WTC11 (cell line): ENCODE measurements at regions not wholly inside any gene's neighbourhood (a gene's known extent, or its start where the extent isn't known, plus 50 kb on each side); places are given as distances from the start of the nearest gene placed in this dataset.

Source experiments
- ATAC-seq: fragments of 200-7000 bp; cut with Tn5 transposase; 2 replicates; pipeline ENCODE4 v1.10.0; 2021; ENCODE audit warnings: mild to moderate bottlenecking, moderate library complexity
- CTCF ChIA-PET: fragments of 300-600 bp; sonication (Branson Sonifier 250); formaldehyde crosslinking; loops from one replicate; lab custom pipeline; 2021; ENCODE audit warnings: antibody characterized with exemption; lab: Charles Lee
- POLR2A ChIA-PET: fragments of 350-600 bp; sonication (Branson Sonifier 250); formaldehyde crosslinking; loops from one replicate; lab custom pipeline; 2021; ENCODE audit warnings: antibody characterized with exemption; lab: Charles Lee
- DNase-seq: peaks from one replicate; pipeline ENCODE4 v3.0.0; 2021; ENCODE audit warnings: low spot score
- H3K27ac Mint-ChIP-seq: 2 replicates; pipeline ENCODE4 v1.8.0; 2021; ENCODE audit warnings: mixed read lengths
- H3K27me3 Mint-ChIP-seq: 2 replicates; pipeline ENCODE4 v1.8.0; 2021; ENCODE audit warnings: low read depth, mild to moderate bottlenecking, moderate library complexity, mixed read lengths
- H3K36me3 Mint-ChIP-seq: 2 replicates; pipeline ENCODE4 v1.8.0; 2021; ENCODE audit warnings: mixed read lengths
- H3K4me1 Mint-ChIP-seq: 2 replicates; pipeline ENCODE4 v1.8.0; 2022; ENCODE audit warnings: mixed read lengths
- H3K4me3 Mint-ChIP-seq: 2 replicates; pipeline ENCODE4 v1.8.0; 2021; ENCODE audit warnings: mild to moderate bottlenecking, moderate library complexity, mixed read lengths
- H3K9me3 Mint-ChIP-seq: 2 replicates; pipeline ENCODE4 v1.8.0; 2021; ENCODE audit warnings: mixed read lengths
- CREB1 ChIP-seq: sonication (generic); formaldehyde crosslinking; IDR thresholded peaks from 2 replicates; pipeline ENCODE4 v1.8.0; 2023; ENCODE audit warnings: mild to moderate bottlenecking, missing genetic modification reagents
- ETV6 ChIP-seq: sonication (generic); formaldehyde crosslinking; IDR thresholded peaks from 2 replicates; pipeline ENCODE4 v1.8.1; 2022; ENCODE audit warnings: mild to moderate bottlenecking, missing genetic modification reagents
- GTF2I ChIP-seq: fragments of 250-450 bp; sonication (Bioruptor Pico); conservative IDR thresholded peaks from 2 replicates; pipeline ENCODE4 v1.4.0; 2021; ENCODE audit warnings: mild to moderate bottlenecking
- IRF2 ChIP-seq: sonication (generic); formaldehyde crosslinking; IDR thresholded peaks from 2 replicates; pipeline ENCODE4 v1.8.0; 2022; ENCODE audit warnings: low read depth, missing genetic modification reagents, borderline replicate concordance
- MXD4 ChIP-seq: fragments of 250-450 bp; sonication (Bioruptor Pico); IDR thresholded peaks from 2 replicates; pipeline ENCODE4 v1.8.0; 2021; ENCODE audit warnings: mild to moderate bottlenecking, moderate library complexity, borderline replicate concordance
- PRRX2 ChIP-seq: fragments of 250-450 bp; sonication (Bioruptor Pico); IDR thresholded peaks from 2 replicates; pipeline ENCODE4 v1.8.0; 2021; ENCODE audit warnings: mild to moderate bottlenecking
- RELA ChIP-seq: sonication (generic); formaldehyde crosslinking; IDR thresholded peaks from 2 replicates; pipeline ENCODE4 v1.8.1; 2022; ENCODE audit warnings: missing genetic modification reagents, mild to moderate bottlenecking, borderline replicate concordance
- SP1 ChIP-seq: sonication (generic); formaldehyde crosslinking; conservative IDR thresholded peaks from 2 replicates; pipeline ENCODE4 v1.8.1; 2022; ENCODE audit warnings: missing genetic modification reagents
- TP53 ChIP-seq: sonication (generic); formaldehyde crosslinking; IDR thresholded peaks from 2 replicates; pipeline ENCODE4 v1.8.1; 2023; ENCODE audit warnings: mild to moderate bottlenecking, missing genetic modification reagents
- ZBTB21 ChIP-seq: sonication (generic); formaldehyde crosslinking; IDR thresholded peaks from 2 replicates; pipeline ENCODE4 v1.8.1; 2023; ENCODE audit warnings: mild to moderate bottlenecking, missing genetic modification reagents, borderline replicate concordance
- TF ChIP-seq, protein P1 (sequence below): sonication (generic); formaldehyde crosslinking; IDR thresholded peaks from 2 replicates; pipeline ENCODE4 v1.8.1; 2022; ENCODE audit warnings: low read depth, mild to moderate bottlenecking, moderate library complexity, missing genetic modification reagents, borderline replicate concordance
- TF ChIP-seq, protein P2 (sequence below): sonication (generic); formaldehyde crosslinking; IDR thresholded peaks from 2 replicates; pipeline ENCODE4 v1.8.0; 2022; ENCODE audit warnings: mild to moderate bottlenecking, missing genetic modification reagents
- TF ChIP-seq, protein P3 (sequence below): fragments of 250-450 bp; sonication (Bioruptor Pico); IDR thresholded peaks from 2 replicates; pipeline ENCODE4 v2.1.2; 2022; ENCODE audit warnings: mild to moderate bottlenecking, moderate library complexity
- TF ChIP-seq, protein P4 (sequence below): sonication (generic); formaldehyde crosslinking; IDR thresholded peaks from 2 replicates; pipeline ENCODE4 v1.8.1; 2022; ENCODE audit warnings: mild to moderate bottlenecking, moderate library complexity, missing genetic modification reagents
- TF ChIP-seq, protein P5 (sequence below): sonication (generic); formaldehyde crosslinking; IDR thresholded peaks from 2 replicates; pipeline ENCODE4 v1.8.1; 2023; ENCODE audit warnings: mild to moderate bottlenecking, missing genetic modification reagents, moderate library complexity
- TF ChIP-seq, protein P6 (sequence below): sonication (generic); formaldehyde crosslinking; conservative IDR thresholded peaks from 2 replicates; pipeline ENCODE4 v1.8.1; 2022; ENCODE audit warnings: mild to moderate bottlenecking, missing genetic modification reagents
- TF ChIP-seq, protein P7 (sequence below): sonication (generic); formaldehyde crosslinking; IDR thresholded peaks from 2 replicates; pipeline ENCODE4 v1.8.1; 2022; ENCODE audit warnings: missing genetic modification reagents, borderline replicate concordance
- TF ChIP-seq, protein P8 (sequence below): sonication (generic); formaldehyde crosslinking; IDR thresholded peaks from 2 replicates; pipeline ENCODE4 v1.8.0; 2022; ENCODE audit warnings: missing genetic modification reagents

DNA sequence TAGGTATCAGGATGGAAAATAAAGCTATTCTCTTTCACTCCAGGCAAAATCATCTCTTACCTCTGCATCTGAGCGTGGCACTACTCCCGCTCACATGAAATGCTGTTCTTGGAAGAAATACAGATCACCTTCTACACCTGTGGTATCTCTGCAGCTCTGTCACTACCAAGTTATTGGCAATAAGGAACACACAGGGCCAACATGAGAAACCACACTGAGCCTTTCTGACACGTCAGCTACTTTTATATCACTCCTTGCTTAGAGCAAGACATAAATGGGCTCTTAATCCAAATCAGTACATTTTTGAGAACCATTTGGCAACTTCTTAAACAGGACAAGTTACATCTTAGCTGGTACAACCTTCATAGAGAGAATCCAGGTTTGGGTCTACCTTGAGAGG is 101.8 kb upstream of the GUCY1A1 start (continued):
- TF ChIP-seq, protein P1, sequence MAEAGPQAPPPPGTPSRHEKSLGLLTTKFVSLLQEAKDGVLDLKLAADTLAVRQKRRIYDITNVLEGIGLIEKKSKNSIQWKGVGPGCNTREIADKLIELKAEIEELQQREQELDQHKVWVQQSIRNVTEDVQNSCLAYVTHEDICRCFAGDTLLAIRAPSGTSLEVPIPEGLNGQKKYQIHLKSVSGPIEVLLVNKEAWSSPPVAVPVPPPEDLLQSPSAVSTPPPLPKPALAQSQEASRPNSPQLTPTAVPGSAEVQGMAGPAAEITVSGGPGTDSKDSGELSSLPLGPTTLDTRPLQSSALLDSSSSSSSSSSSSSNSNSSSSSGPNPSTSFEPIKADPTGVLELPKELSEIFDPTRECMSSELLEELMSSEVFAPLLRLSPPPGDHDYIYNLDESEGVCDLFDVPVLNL (CRISPR knock-in tag) = no peak
- no peak for TF ChIP-seq SP1
- TF ChIP-seq, protein P2, sequence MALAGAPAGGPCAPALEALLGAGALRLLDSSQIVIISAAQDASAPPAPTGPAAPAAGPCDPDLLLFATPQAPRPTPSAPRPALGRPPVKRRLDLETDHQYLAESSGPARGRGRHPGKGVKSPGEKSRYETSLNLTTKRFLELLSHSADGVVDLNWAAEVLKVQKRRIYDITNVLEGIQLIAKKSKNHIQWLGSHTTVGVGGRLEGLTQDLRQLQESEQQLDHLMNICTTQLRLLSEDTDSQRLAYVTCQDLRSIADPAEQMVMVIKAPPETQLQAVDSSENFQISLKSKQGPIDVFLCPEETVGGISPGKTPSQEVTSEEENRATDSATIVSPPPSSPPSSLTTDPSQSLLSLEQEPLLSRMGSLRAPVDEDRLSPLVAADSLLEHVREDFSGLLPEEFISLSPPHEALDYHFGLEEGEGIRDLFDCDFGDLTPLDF (CRISPR knock-in tag) = no peak
- TF ChIP-seq, all 79 proteins: peak for 0

DNA sequence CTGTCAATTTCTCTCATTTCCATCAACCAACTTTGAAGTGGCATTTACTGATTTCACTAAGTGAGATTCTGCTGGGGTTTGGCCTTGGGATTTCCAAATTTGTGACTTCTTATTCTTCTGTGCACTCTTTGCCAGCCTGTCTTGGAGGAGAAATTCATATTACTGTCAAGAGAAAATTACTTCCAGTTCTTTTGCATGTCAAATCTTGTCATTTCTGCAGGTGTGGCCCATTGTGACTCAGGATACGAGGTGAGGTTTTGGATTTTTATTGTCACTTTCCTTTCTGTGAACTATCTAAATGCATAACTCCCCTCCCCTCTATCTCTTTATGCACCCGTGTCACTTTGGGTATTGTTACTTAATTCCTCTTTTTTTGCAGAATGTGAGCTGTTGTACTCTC is 102.6 kb upstream of the GUCY1A1 start:
- H3K27me3 Mint-ChIP-seq = no peaks in the 10 kb centered on the region
- POLR2A ChIA-PET = no interaction called here
- no peaks in the 10 kb centered on the region for H3K36me3 Mint-ChIP-seq
- DNase-seq (no peak), ATAC-seq (no peak)
- no peaks in the 10 kb centered on the region for H3K9me3 Mint-ChIP-seq
- TF ChIP-seq ETV6 (CRISPR knock-in tag) (no peak), MXD4 (no peak), IRF2 (CRISPR knock-in tag) (no peak), RELA (CRISPR knock-in tag) (no peak), GTF2I (CRISPR knock-in tag) (no peak), ZBTB21 (no peak), CREB1 (CRISPR knock-in tag) (no peak), TP53 (no peak), PRRX2 (CRISPR knock-in tag) (no peak)
- TF ChIP-seq, protein P3, sequence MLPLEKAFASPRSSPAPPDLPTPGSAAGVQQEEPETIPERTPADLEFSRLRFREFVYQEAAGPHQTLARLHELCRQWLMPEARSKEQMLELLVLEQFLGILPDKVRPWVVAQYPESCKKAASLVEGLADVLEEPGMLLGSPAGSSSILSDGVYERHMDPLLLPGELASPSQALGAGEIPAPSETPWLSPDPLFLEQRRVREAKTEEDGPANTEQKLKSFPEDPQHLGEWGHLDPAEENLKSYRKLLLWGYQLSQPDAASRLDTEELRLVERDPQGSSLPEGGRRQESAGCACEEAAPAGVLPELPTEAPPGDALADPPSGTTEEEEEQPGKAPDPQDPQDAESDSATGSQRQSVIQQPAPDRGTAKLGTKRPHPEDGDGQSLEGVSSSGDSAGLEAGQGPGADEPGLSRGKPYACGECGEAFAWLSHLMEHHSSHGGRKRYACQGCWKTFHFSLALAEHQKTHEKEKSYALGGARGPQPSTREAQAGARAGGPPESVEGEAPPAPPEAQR (CRISPR knock-in tag) = no peak
- TF ChIP-seq, protein P1 (CRISPR knock-in tag) = no peak
- TF ChIP-seq, protein P4, sequence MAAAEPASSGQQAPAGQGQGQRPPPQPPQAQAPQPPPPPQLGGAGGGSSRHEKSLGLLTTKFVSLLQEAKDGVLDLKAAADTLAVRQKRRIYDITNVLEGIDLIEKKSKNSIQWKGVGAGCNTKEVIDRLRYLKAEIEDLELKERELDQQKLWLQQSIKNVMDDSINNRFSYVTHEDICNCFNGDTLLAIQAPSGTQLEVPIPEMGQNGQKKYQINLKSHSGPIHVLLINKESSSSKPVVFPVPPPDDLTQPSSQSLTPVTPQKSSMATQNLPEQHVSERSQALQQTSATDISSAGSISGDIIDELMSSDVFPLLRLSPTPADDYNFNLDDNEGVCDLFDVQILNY (CRISPR knock-in tag) = no peak
- TF ChIP-seq, protein P5, sequence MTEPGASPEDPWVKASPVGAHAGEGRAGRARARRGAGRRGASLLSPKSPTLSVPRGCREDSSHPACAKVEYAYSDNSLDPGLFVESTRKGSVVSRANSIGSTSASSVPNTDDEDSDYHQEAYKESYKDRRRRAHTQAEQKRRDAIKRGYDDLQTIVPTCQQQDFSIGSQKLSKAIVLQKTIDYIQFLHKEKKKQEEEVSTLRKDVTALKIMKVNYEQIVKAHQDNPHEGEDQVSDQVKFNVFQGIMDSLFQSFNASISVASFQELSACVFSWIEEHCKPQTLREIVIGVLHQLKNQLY (CRISPR knock-in tag) = no peak
- TF ChIP-seq, protein P6, sequence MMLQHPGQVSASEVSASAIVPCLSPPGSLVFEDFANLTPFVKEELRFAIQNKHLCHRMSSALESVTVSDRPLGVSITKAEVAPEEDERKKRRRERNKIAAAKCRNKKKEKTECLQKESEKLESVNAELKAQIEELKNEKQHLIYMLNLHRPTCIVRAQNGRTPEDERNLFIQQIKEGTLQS (CRISPR knock-in tag) = no peak
- TF ChIP-seq, protein P7, sequence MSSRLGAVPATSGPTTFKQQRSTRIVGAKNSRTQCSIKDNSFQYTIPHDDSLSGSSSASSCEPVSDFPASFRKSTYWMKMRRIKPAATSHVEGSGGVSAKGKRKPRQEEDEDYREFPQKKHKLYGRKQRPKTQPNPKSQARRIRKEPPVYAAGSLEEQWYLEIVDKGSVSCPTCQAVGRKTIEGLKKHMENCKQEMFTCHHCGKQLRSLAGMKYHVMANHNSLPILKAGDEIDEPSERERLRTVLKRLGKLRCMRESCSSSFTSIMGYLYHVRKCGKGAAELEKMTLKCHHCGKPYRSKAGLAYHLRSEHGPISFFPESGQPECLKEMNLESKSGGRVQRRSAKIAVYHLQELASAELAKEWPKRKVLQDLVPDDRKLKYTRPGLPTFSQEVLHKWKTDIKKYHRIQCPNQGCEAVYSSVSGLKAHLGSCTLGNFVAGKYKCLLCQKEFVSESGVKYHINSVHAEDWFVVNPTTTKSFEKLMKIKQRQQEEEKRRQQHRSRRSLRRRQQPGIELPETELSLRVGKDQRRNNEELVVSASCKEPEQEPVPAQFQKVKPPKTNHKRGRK (CRISPR knock-in tag) = no peak
- TF ChIP-seq, protein P8, sequence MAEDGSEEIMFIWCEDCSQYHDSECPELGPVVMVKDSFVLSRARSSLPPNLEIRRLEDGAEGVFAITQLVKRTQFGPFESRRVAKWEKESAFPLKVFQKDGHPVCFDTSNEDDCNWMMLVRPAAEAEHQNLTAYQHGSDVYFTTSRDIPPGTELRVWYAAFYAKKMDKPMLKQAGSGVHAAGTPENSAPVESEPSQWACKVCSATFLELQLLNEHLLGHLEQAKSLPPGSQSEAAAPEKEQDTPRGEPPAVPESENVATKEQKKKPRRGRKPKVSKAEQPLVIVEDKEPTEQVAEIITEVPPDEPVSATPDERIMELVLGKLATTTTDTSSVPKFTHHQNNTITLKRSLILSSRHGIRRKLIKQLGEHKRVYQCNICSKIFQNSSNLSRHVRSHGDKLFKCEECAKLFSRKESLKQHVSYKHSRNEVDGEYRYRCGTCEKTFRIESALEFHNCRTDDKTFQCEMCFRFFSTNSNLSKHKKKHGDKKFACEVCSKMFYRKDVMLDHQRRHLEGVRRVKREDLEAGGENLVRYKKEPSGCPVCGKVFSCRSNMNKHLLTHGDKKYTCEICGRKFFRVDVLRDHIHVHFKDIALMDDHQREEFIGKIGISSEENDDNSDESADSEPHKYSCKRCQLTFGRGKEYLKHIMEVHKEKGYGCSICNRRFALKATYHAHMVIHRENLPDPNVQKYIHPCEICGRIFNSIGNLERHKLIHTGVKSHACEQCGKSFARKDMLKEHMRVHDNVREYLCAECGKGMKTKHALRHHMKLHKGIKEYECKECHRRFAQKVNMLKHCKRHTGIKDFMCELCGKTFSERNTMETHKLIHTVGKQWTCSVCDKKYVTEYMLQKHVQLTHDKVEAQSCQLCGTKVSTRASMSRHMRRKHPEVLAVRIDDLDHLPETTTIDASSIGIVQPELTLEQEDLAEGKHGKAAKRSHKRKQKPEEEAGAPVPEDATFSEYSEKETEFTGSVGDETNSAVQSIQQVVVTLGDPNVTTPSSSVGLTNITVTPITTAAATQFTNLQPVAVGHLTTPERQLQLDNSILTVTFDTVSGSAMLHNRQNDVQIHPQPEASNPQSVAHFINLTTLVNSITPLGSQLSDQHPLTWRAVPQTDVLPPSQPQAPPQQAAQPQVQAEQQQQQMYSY (CRISPR knock-in tag) = no peak
- H3K4me3 Mint-ChIP-seq = no peak overlapping the region
- H3K27ac Mint-ChIP-seq = no peak overlapping the region
- CTCF ChIA-PET = no interaction called here
- H3K4me1 Mint-ChIP-seq = no peaks in the 10 kb centered on the region
